22Rv1 (cell line): ENCODE measurements at regions not wholly inside any gene's neighbourhood (a gene's known extent, or its start where the extent isn't known, plus 50 kb on each side); places are given as distances from the start of the nearest gene placed in this dataset.

ENCODE experiments used
- CTCF ChIP-seq: fragments of 450-650 bp; IDR thresholded peaks from 2 replicates; pipeline ENCODE4 v1.5.1; 2017; ENCODE audit warnings: mild to moderate bottlenecking
- ZFX ChIP-seq: fragments of 450-650 bp; IDR thresholded peaks from 2 replicates; pipeline ENCODE4 v1.6.1; 2017; ENCODE audit warnings: antibody characterized with exemption, borderline replicate concordance

GRCh38 chr18:42412281-42412680 is 457.2 kb downstream of the PIK3C3 start:
- TF ChIP-seq CTCF (no peak), ZFX (no peak)
